ENCODE measurements at regions not wholly inside any gene's neighbourhood (a gene's known extent, or its start where the extent isn't known, plus 50 kb on each side); places are given as distances from the start of the nearest gene placed in this dataset.

DNA sequence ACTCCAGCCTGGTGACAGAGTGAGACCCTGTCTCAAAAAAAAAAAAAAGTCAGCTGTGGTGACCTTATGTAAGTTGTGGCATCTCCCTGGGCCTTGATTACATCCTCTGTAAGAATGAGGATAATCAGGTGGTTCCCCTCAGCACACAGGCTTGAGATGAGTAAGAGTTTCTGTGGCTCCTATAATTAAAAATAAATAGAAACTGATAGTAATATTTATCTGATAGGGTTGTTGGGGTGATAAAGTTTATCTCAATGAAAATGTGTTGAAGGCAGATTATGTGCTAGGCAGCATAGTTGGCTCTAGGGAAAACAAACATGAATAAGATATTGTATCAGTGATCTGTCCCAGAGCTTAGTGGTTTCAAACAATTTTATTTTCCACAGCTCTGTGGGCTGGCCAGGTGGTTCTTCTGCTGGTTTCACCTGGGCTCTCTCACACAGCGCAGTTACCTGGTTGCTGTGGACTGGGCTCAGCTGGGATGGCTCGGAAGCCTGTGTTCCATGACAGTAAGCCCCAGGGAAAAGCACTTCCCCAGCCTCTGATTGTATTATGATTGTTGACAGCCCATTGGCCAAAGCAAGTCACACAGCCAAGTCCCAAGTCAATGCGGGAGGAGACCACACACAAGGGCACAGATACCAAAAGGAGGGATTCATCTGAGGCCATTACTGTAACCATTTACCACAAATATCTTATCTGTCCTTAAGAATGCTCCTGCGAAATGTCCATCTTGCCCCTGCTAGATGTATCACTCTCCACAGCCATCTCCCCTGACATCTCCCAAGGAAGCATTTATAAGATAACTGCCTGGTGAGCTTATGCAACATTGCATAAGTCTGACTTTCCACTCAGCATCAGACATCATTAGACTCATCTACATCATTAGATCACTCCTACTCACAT lies 151.7 kb downstream of the NUAK1 start:
- TF ChIP-seq POLR2A (IDR thresholded peaks at IDR 0.05; ENCODE audit: low read length) (no peak), GATA1 (IDR thresholded peaks at IDR 0.05; ENCODE audit: low read depth, low read length) (no peak)

All from erythroblast (primary cell).